Activated T-cell treated with anti-CD3 and anti-CD28 coated beads, Interleukin-2, amount 50 U/mL, for 4 hours (primary cell): ENCODE measurements at regions not wholly inside any gene's neighbourhood (a gene's known extent, or its start where the extent isn't known, plus 50 kb on each side); places are given as distances from the start of the nearest gene placed in this dataset.

ENCODE experiments used
- ATAC-seq, 2 donors: fragments of 200-7000 bp; cut with Tn5 transposase; one replicate each; pipeline ENCODE4 v1.10.0; 2021
- DNase-seq: peaks from one replicate; pipeline ENCODE4 v3.0.0-alpha.2; 2020
- H3K27me3 Mint-ChIP-seq: one replicate; pipeline ENCODE4 v1.8.0; 2021; ENCODE audit warnings: low read depth, mixed read lengths
- H3K36me3 Mint-ChIP-seq: one replicate; pipeline ENCODE4 v1.8.0; 2022; ENCODE audit warnings: mixed read lengths; ENCODE audit not compliant: insufficient read depth
- H3K4me1 Mint-ChIP-seq: one replicate; pipeline ENCODE4 v1.8.0; 2021; ENCODE audit warnings: low read depth, mixed read lengths
- H3K4me3 Mint-ChIP-seq: one replicate; pipeline ENCODE4 v1.8.0; 2021; ENCODE audit warnings: mild to moderate bottlenecking, moderate library complexity, mixed read lengths
- H3K9me3 Mint-ChIP-seq: one replicate; pipeline ENCODE4 v1.8.0; 2021; ENCODE audit warnings: mixed read lengths

DNA sequence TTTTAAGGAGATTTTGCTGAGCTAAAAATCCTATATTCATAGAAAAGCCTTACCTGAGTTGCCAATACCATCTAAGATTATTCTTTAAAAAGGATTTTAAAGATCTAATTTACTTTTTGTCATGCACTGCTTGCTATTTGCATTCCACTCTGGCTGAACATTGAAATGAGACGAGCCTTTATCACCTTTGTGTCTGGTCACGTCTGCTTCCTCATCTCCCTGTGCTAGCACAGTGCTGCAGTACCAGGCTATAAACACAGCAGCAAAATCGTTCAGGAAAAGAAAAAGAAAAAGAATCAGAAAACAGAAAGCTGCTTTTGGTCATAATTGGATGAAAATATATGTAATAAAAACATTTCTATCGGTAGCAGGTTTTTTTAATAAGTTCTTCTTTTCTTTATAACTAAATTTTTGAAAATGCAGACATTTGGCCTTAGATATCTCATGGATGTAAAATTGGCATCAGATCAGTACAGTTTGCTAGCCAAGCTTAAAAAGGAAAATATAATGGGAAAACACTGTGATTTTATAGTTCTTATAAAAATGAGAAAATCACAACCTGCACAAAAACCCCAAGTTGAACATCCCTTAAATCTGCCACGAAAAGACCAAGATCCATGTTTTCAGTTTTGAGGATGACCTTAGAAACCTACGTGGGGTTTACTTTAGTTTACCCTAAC, 735.7 kb upstream of the CXADR start:
- ATAC-seq: no peak
- H3K4me1 Mint-ChIP-seq: no peaks in the 10 kb centered on the region
- no peak for DNase-seq
- no peaks in the 10 kb centered on the region for H3K27me3 Mint-ChIP-seq
- no peak overlapping the region for H3K4me3 Mint-ChIP-seq
- no peaks in the 10 kb centered on the region for H3K36me3 Mint-ChIP-seq
- peaks cover 17% of the 10 kb centered on the region for H3K9me3 Mint-ChIP-seq

DNA sequence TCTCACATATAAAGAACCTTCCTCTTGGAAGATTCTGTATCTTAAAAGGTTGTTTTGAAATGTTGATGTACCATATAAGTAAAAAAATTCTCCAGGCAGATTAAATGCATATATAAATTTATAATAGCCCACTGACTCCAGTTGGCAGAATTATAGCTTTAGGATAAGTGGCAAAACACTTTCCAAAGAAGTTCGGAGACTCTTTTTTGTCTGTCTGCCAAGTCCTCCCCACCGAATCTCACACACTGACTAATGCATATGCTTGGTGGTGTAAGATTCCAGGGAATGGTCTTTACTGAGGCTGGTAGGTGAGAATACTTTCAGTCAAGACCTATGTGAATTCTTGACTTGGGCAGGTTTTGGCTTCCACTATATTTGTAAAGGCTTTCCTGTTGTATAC, 724.3 kb upstream of the CXADR start:
- Mint-ChIP-seq H3K4me3 (no peak overlapping the region), H3K27me3 (no peaks in the 10 kb centered on the region), H3K4me1 (no peaks in the 10 kb centered on the region), H3K36me3 (no peaks in the 10 kb centered on the region), H3K9me3 (peaks cover 12% of the 10 kb centered on the region)
- ATAC-seq (no peak), DNase-seq (no peak)

DNA sequence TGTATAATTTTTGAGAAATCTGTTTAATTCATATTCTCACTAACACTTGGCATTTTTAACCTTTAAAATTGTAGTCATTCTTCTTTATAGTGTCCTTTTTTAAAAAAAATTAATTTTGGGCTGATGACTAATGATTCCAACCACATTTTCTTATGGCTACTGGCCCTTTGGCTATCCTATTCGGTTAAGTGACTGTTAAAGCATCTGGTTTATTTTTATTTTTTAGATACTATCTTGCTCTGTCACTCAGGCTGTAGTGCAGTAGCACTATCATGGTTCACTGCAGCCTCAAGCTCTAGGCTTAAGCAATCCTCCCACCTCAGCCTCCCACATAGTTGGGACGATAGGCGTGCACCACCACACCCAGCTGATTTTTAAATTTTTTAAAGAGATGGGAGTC, 723.2 kb upstream of the CXADR start:
- Mint-ChIP-seq H3K36me3 (no peaks in the 10 kb centered on the region), H3K4me1 (no peaks in the 10 kb centered on the region), H3K9me3 (peaks cover 8% of the 10 kb centered on the region), H3K4me3 (no peak overlapping the region), H3K27me3 (no peaks in the 10 kb centered on the region)
- ATAC-seq: no peak
- DNase-seq: no peak

DNA sequence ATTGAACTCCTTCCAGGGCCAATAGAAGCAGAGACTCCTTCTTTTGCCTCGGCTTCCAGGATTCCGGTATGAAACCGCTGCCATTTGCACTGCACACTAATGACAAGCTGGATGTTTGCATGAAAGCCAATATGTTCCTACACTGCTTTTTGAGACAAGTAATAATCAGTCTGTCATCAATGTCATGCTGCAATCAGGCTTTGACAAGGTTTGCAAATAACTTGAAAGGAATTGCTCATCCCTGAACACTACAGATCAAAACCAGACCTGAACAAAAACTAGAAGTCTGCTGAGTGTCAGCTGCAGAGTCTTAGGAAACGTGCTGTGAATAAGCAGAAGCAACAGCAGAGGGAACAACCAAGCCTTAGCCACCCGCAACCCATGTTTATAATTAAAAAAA, 720.7 kb upstream of the CXADR start:
- no peaks in the 10 kb centered on the region for H3K27me3 Mint-ChIP-seq
- no peak for ATAC-seq

DNA sequence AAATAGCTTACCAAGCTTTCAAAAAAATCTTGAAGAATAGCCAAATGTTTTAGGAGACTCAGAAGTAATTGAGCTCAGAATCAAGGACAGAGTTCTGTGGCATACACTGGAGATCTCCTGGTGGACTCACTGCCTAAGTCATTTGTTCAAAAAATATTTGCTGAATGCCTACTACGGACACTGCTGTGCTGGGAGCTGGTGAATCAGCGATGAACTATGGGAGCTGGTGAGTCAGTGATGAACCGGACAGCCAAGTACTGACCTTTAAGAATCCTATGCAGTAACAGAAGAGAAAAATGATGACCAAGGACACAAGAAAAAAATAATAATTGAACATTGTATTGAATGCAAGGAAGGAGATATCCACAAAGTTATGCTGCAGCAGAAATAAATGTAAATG, 717.9 kb upstream of the CXADR start:
- no peak for ATAC-seq
- Mint-ChIP-seq H3K4me3 (no peak overlapping the region), H3K4me1 (no peaks in the 10 kb centered on the region), H3K27me3 (no peaks in the 10 kb centered on the region), H3K36me3 (no peaks in the 10 kb centered on the region), H3K9me3 (peaks cover 7% of the 10 kb centered on the region)
- DNase-seq: no peak

More for the DNA sequence above, 720.7 kb upstream of the CXADR start:
- no peak for DNase-seq
- Mint-ChIP-seq H3K4me1 (no peaks in the 10 kb centered on the region), H3K9me3 (no peaks in the 10 kb centered on the region), H3K4me3 (no peak overlapping the region), H3K36me3 (no peaks in the 10 kb centered on the region)

DNA sequence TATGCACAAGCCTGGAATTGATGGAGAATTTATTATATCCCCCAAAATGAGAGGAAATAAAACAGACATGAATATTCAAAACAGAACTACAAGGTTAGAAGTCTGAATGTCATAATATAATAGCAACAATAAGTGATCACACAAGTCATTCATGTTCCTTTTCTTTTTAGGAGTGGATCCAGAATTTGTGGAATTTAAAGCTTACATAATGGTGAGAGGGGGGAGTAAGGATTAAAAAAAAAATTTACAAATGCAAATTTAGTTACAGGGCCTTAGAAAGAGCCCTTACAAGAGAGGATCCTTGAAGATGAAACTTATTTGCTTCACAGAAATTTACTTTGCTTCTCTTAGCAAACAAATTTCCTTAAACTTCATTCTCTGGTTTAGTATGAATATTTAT, 716.1 kb upstream of the CXADR start:
- ATAC-seq: no peak
- no peaks in the 10 kb centered on the region for H3K27me3 Mint-ChIP-seq
- no peaks in the 10 kb centered on the region for H3K4me1 Mint-ChIP-seq
- DNase-seq: no peak
- no peaks in the 10 kb centered on the region for H3K36me3 Mint-ChIP-seq
- H3K4me3 Mint-ChIP-seq: no peak overlapping the region
- peaks cover 12% of the 10 kb centered on the region for H3K9me3 Mint-ChIP-seq

DNA sequence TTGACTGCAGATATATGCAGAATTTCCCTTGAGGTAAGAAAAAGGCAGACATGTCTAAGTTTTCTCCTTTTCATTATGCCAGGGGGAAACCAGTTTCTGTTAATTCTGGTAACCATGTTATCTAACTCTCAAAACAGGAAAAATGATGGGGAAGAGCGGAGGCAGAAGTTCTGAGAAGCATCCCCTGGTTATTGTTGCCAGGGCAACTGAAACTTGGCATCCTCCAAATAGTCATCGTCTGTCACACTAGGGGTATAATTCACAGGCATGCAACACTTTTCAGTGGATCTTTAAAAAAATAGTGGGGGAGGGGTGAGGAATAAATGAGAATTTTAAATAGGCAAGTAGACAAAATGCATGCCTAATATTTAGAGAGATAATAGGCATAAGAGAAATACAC, 715.3 kb upstream of the CXADR start:
- H3K4me3 Mint-ChIP-seq: no peak overlapping the region
- no peak for ATAC-seq
- no peaks in the 10 kb centered on the region for H3K36me3 Mint-ChIP-seq

DNA sequence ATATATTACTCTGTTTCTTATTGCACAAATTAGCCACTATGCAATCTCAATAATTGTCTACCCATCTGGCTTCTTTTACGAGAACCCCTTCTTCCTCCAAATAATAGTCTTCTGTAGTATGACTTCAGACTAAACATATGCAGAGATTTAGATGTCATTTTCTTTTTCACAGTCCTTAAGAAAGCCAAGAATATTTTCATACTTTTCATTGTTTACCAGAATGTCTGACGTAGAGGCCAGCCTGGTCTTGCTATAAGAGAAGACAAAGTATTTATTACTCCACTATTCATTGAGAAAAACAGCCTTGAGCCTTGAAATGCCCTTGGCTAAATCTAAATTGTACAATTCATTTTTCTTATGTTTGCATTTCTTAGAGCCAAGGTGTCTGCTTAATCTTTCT, 714.9 kb upstream of the CXADR start:
- H3K4me1 Mint-ChIP-seq: no peaks in the 10 kb centered on the region
- no peak for ATAC-seq
- H3K9me3 Mint-ChIP-seq: peaks cover 12% of the 10 kb centered on the region
- no peaks in the 10 kb centered on the region for H3K36me3 Mint-ChIP-seq
- H3K4me3 Mint-ChIP-seq: no peak overlapping the region
- no peaks in the 10 kb centered on the region for H3K27me3 Mint-ChIP-seq
- no peak for DNase-seq

More for the DNA sequence above, 715.3 kb upstream of the CXADR start:
- no peak for DNase-seq
- H3K27me3 Mint-ChIP-seq: no peaks in the 10 kb centered on the region
- H3K9me3 Mint-ChIP-seq: peaks cover 12% of the 10 kb centered on the region
- no peaks in the 10 kb centered on the region for H3K4me1 Mint-ChIP-seq

DNA sequence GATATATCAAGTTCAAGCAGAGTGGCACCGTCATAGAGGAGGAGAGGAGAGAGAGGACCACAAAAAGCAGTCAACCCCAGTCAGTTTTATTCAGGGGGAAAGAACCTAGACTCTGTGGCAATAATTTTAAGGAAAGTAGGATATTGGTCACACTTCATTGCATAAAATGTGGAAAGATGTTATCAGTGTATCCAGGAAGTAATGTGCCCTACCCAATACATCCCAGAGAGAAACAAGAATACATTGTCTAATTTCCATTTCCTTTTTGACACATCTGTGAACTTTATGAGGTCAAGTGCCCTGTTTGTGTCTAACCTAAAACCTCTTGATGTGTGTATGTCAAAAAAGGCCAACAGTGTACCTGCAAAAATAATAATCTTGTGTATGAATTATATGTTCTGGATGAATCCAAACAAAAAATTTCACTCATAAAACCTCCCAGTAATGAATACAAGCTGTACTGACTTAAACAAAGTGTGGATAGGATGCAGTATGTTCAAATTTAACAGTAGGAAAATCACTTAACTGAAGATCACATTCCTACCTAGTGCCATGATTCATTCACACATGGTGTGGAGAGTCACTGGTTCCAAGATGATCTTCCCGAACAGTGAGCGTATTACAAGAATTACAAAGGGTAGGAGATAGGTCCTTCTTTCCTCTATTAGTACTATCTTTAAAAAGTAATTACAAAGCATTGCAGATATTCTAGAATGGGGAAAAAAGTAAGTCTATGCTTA, 712.1 kb upstream of the CXADR start:
- Mint-ChIP-seq H3K4me1 (no peaks in the 10 kb centered on the region), H3K36me3 (no peaks in the 10 kb centered on the region), H3K9me3 (peaks cover 19% of the 10 kb centered on the region), H3K4me3 (no peak overlapping the region), H3K27me3 (no peaks in the 10 kb centered on the region)
- no peak for DNase-seq
- ATAC-seq: no peak

DNA sequence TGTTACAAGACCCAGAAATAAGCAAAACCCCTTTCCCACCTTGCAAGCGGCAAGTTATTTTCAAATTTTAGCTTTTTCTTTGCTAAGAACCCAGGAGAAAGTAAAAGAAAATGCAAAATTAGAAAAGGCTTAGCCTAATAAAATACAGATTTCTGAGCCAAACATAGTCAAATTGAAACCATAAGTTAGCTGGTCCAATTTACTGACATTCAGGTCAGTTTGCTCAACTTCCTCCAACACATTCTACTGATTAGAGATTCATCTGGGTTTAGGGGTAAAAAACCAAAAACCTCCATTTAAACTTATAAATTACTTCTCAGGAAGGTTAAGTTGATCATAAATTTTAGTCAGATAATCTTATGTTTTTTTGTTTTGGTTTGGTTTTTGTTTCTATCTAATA, 701.8 kb upstream of the CXADR start:
- ATAC-seq (no peak), DNase-seq (no peak)
- H3K36me3 Mint-ChIP-seq: no peaks in the 10 kb centered on the region
- H3K9me3 Mint-ChIP-seq: peaks cover 11% of the 10 kb centered on the region
- H3K4me1 Mint-ChIP-seq: no peaks in the 10 kb centered on the region
- H3K4me3 Mint-ChIP-seq: no peak overlapping the region
- no peaks in the 10 kb centered on the region for H3K27me3 Mint-ChIP-seq

DNA sequence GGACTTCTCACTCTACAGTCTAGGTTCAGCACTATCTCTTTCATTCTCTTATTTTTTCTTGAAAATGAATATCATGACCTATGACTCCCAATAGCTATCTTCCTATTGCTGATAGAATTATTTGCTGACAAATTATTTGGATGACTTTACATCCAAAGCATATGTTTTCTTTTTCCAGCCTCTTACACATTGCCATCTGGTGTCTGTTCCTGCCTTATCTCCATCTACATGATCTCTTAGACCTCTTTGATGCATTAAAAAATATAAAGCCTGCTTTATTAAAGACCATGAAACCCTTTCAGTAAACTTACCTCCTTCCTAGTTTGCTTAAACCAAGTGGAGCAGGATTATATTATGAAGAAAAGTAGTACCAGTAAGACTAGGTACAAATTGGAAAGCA, 700.9 kb upstream of the CXADR start:
- no peaks in the 10 kb centered on the region for H3K4me1 Mint-ChIP-seq

DNA sequence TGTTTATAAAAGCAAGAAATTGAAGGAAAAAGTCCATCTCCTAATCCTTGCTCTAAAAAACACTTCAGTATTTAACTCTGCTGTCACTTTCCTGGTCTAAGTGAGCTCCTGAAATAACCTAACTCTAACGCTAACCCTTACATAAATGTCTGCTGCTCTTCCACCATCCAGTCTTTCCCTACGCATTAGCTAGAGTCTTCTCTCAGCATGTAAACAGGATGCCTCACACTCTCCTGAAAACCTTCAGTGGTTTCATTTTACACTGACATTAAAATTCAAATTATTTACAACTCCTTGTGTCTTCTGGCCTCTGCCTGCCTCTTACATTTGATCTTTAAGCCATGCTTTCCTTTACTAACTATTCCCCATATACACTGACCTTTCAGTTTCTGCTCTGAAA, 697.6 kb upstream of the CXADR start:
- no peak for DNase-seq

More for the DNA sequence above, 700.9 kb upstream of the CXADR start:
- Mint-ChIP-seq H3K27me3 (no peaks in the 10 kb centered on the region), H3K4me3 (no peak overlapping the region), H3K36me3 (no peaks in the 10 kb centered on the region), H3K9me3 (peaks cover 15% of the 10 kb centered on the region)
- DNase-seq (no peak), ATAC-seq (no peak)

DNA sequence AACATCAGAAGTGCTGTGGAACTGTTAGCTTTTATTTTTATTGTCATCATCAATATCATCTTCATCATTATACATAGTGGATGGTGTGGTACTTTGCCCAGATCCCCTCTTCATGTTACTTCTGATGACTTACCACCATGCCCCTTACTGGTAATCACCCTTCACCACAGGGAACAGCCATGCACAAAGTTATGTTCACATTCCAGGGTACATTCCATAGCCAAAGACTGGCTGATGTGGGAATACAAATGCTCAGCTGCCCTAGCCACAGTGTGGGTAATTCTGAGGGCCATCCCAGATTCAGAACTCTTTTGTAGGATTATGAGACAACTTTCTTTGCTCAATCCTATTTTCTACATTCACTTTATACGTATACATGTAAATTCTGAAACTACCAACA, 691.3 kb upstream of the CXADR start:
- no peaks in the 10 kb centered on the region for H3K4me1 Mint-ChIP-seq
- H3K9me3 Mint-ChIP-seq: peaks cover 16% of the 10 kb centered on the region
- ATAC-seq: no peak
- no peaks in the 10 kb centered on the region for H3K27me3 Mint-ChIP-seq
- DNase-seq: no peak
- no peaks in the 10 kb centered on the region for H3K36me3 Mint-ChIP-seq
- no peak overlapping the region for H3K4me3 Mint-ChIP-seq

More for the DNA sequence above, 697.6 kb upstream of the CXADR start:
- Mint-ChIP-seq H3K27me3 (no peaks in the 10 kb centered on the region), H3K4me1 (no peaks in the 10 kb centered on the region), H3K9me3 (peaks cover 15% of the 10 kb centered on the region), H3K36me3 (no peaks in the 10 kb centered on the region), H3K4me3 (no peak overlapping the region)
- ATAC-seq: no peak

DNA sequence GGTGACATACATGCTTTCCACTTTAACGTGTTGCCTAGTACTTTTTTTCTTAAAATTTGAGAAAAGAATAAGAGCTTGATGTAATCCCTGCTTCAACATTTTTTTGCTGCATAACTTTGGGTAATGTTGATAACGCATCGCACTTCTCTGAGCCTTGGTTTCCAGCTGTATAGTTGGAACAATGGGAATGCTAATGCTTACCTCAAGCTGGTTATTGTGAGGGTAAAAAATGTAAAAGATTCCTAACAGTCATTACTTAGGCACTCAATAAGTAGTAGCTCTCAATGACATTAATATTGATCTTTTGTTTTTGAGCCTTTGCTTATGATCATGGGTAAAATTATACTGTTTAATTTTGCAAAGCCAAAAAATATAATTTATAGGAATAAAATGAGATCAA, 683.3 kb upstream of the CXADR start:
- no peak for DNase-seq
- H3K36me3 Mint-ChIP-seq: no peaks in the 10 kb centered on the region
- no peaks in the 10 kb centered on the region for H3K27me3 Mint-ChIP-seq
- H3K4me1 Mint-ChIP-seq: no peaks in the 10 kb centered on the region
- no peak for ATAC-seq
- H3K4me3 Mint-ChIP-seq: no peak overlapping the region
- peaks cover 8% of the 10 kb centered on the region for H3K9me3 Mint-ChIP-seq

DNA sequence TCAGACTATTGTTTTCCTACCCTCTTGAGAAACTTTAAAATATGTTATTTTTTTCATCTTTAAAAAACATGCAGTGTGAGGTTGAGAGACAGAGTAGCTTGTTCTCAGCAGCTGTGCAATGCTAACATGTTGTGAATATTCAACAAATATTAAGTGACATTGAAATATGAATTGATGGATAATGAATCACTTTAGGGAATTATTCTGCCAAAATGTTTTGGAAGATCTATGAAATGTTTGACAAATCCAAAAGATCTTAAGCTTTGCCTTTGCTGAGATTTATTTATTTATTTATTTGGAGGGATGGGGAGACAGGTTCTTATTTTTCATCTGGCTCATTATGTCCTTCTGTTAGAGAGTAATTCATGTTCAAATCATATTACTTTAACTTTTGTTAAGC, 680.1 kb upstream of the CXADR start:
- no peak overlapping the region for H3K4me3 Mint-ChIP-seq
- no peaks in the 10 kb centered on the region for H3K27me3 Mint-ChIP-seq
- DNase-seq (no peak), ATAC-seq (no peak)
- H3K36me3 Mint-ChIP-seq: no peaks in the 10 kb centered on the region
- H3K4me1 Mint-ChIP-seq: no peaks in the 10 kb centered on the region
- peaks cover 11% of the 10 kb centered on the region for H3K9me3 Mint-ChIP-seq
